Psoas muscle (tissue), 7 donors: ENCODE measurements at regions not wholly inside any gene's neighbourhood (a gene's known extent, or its start where the extent isn't known, plus 50 kb on each side); places are given as distances from the start of the nearest gene placed in this dataset.
A peak's percentile ranks its signal among the peaks of the same experiment; 100 is the strongest.

Experiments
- ATAC-seq, 4 donors: fragments of 200-7000 bp; cut with Tn5 transposase; one replicate each; pipeline ENCODE4 v1.9.1; 2020; ENCODE audit warnings: moderate library complexity in 3 of 4, mild to moderate bottlenecking in 2 of 4
- DNase-seq, 2 donors: peaks; one replicate each; pipeline ENCODE4 v3.0.0-alpha.2; 2020
- H3K27ac ChIP-seq: fragments of 200-600 bp; one replicate; pipeline ENCODE4 v1.8.0; 2022
- H3K27me3 ChIP-seq, 3 donors: fragments of 200-600 bp in 1 of 3; one replicate each; pipeline versions ENCODE4 v1.6.1 to v1.8.0; 2013 to 2022; ENCODE audit warnings: low read length in 2 of 3, mild to moderate bottlenecking in 2 of 3, moderate library complexity in 1 of 3; ENCODE audit not compliant: insufficient read depth in 3 of 3
- H3K36me3 ChIP-seq, 2 donors: fragments of 200-600 bp in 1 of 2; one replicate each; pipeline versions ENCODE4 v1.6.1 to v1.8.0; 2013 to 2022; ENCODE audit warnings: low read depth in 1 of 2, mild to moderate bottlenecking in 1 of 2, moderate library complexity in 1 of 2; ENCODE audit not compliant: insufficient read depth in 1 of 2
- H3K4me1 ChIP-seq: fragments of 200-600 bp; one replicate; pipeline ENCODE4 v1.8.0; 2022
- H3K4me3 ChIP-seq: fragments of 200-600 bp; one replicate; pipeline ENCODE4 v1.8.0; 2022; ENCODE audit warnings: mild to moderate bottlenecking
- H3K9me3 ChIP-seq: fragments of 200-600 bp; one replicate; pipeline ENCODE4 v1.8.0; 2022
- WGBS, 3 donors: extraction: QIAGEN DNeasy Blood & Tissue Kit; methylation state at CpG; one replicate each; pipeline versions ENCODE4 v1.1.6 to v1.1.7; 2013; 5-methylcytosine and 5-hydroxymethylcytosine counted together
- intact Hi-C, 2 donors: fragments of 100-400 bp; cut with DNase I; formaldehyde crosslinking; loops; one replicate each; pipeline versions ENCODE4 v1.11.0 to v1.14.2; 2022
- TF ChIP-seq, protein P1 (sequence below): fragments of 200-600 bp; IDR thresholded peaks from one replicate; pipeline ENCODE4 v1.8.0; 2022; ENCODE audit warnings: antibody characterized with exemption
- donor health status: healthy with polysubstance abuse.
- donor health status: DM: no; HTN: no; CAD: no; lungs with moderate emphysema.
- donor health status: Bipolar disorder and iron deficiency.
- donor health status: healthy.
- donor health status: DM: yes; HTN: yes; CAD: no.
- donor health status: DM: no; HTN: no; CAD: no.
- donor health status: DM: yes; HTN: yes; CAD: no.

DNA sequence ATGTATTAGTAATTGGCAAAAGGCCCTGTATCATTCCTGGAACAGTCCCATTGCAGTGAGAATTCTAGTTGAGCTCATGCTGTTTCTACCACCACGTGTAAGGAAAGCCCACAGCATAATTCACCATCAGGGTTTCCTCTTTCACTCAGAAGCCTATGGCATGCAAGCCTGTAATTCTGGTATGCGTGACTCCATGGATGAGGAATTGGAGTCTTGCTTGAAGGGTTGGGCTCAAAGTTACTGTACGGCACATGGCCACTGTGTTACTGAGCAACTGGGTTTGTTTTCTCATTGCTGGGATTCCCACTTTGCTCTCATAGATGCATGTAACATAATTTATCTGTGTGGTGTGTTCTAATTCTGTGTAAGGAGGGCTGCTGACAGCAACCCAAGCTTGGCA is 132.3 kb upstream of the NR3C2 start:
- intact Hi-C loops = loop anchor here in 1 of 2 donors (5.0 kb wide), 1 partner anchor 132 kb away; the partner anchor contains the start of gene NR3C2
- Histone ChIP-seq H3K36me3 (no peaks in the 10 kb centered on the region), H3K4me3 (peak overlapping the region; percentile 40), H3K9me3 (peaks cover 10% of the 10 kb centered on the region), H3K4me1 (peaks cover 8% of the 10 kb centered on the region), H3K27ac (peak overlapping the region; percentile 73), H3K27me3 (no peaks in the 10 kb centered on the region)
- TF ChIP-seq, protein P1, sequence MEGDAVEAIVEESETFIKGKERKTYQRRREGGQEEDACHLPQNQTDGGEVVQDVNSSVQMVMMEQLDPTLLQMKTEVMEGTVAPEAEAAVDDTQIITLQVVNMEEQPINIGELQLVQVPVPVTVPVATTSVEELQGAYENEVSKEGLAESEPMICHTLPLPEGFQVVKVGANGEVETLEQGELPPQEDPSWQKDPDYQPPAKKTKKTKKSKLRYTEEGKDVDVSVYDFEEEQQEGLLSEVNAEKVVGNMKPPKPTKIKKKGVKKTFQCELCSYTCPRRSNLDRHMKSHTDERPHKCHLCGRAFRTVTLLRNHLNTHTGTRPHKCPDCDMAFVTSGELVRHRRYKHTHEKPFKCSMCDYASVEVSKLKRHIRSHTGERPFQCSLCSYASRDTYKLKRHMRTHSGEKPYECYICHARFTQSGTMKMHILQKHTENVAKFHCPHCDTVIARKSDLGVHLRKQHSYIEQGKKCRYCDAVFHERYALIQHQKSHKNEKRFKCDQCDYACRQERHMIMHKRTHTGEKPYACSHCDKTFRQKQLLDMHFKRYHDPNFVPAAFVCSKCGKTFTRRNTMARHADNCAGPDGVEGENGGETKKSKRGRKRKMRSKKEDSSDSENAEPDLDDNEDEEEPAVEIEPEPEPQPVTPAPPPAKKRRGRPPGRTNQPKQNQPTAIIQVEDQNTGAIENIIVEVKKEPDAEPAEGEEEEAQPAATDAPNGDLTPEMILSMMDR = no peak
- ATAC-seq = peak; percentile 96 to 98 (median 96)
- 20 to 23% (median 21%) methylated on average over 3 of the region's 3 CpGs for WGBS, 3 donors
- DNase-seq = no peak

DNA sequence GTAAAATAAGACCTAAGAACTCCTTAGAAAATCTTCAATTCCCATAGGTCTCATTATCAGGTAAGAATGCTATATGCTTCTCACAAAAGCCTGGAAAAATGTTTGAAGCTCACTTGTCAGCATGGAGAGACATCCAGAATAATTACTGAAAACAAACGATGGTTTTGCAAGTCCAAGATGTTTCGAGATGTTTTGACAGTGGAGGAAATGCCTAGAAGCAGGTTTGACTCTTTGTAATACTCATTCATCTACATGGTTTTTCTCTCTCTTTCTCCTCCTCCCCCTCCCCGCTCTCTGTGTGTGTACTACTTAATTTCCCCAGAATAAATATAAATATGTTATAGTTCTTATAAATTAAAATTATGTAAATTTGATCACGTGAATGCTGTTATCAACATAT is 131.9 kb upstream of the NR3C2 start:
- Histone ChIP-seq H3K4me3 (peak overlapping the region; percentile 40), H3K4me1 (peaks cover 8% of the 10 kb centered on the region), H3K36me3 (no peaks in the 10 kb centered on the region), H3K27ac (peak overlapping the region; percentile 67), H3K9me3 (peaks cover 10% of the 10 kb centered on the region), H3K27me3 (no peaks in the 10 kb centered on the region)
- 28 to 35% (median 29%) methylated on average over 4 of the region's 4 CpGs for WGBS, 3 donors
- intact Hi-C loops = loop anchor here in 1 of 2 donors (5.0 kb wide), 1 partner anchor 132 kb away; the partner anchor contains the start of gene NR3C2
- TF ChIP-seq, protein P1 = no peak
- peak in 1 of 4 donors; percentile 36 for ATAC-seq
- DNase-seq = no peak

DNA sequence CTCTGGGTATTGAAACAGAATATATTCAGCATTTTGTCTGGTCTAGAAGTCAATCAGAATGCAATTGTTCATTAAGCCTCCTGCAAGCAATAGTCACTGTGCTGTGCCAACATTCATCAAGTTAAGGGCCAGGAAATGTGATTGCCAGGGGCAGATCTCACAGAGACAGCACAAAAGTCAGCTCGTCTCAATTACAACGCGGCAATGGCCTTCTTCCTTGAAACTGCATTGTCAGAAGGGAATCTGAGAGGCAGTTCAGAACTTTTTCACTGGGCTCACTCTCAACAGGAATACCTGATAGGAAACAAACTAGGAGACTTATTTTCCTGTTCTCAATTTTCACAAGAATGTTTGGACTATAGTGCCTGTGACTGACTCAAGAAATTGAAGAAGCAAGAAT is 131.1 kb upstream of the NR3C2 start:
- intact Hi-C loops = loop anchor here in 1 of 2 donors (5.0 kb wide), 1 partner anchor 131 kb away; the partner anchor contains the start of gene NR3C2
- Histone ChIP-seq H3K9me3 (peaks cover 10% of the 10 kb centered on the region), H3K36me3 (no peaks in the 10 kb centered on the region), H3K27ac (peak overlapping the region; percentile 67), H3K4me3 (no peak overlapping the region), H3K27me3 (no peaks in the 10 kb centered on the region), H3K4me1 (peaks cover 8% of the 10 kb centered on the region)
- TF ChIP-seq, protein P1 = no peak
- DNase-seq = no peak
- WGBS, 3 donors = 3 to 20% (median 20%) methylated on average over 3 of the region's 3 CpGs
- ATAC-seq = peak in 3 of 4 donors; percentile 41 to 70 (median 49)

DNA sequence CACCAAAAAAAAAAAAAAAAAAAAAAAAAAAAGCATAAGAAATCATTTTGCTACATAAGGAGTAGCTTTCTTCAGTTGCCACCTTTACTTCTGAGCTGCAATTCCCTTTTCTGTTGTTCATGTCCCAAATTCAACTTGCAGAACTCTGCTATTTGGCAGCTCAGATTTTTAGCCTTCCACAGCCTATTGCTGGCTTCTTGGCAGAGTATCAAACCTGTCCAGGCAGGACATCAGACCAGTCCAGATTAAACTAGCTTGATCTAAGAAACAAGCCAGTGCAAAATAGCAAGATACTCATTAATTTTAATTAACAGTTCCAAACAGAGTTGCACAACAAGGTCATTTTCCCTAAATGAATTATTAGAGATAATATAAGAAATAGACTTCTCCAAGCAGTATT is 123.6 kb upstream of the NR3C2 start:
- Histone ChIP-seq H3K36me3 (no peaks in the 10 kb centered on the region), H3K27ac (no peak overlapping the region), H3K9me3 (peaks cover 10% of the 10 kb centered on the region), H3K27me3 (no peaks in the 10 kb centered on the region), H3K4me1 (no peaks in the 10 kb centered on the region), H3K4me3 (no peak overlapping the region)
- TF ChIP-seq, protein P1 = no peak
- ATAC-seq = no peak
- no peak for DNase-seq
- intact Hi-C loops = no loop called here

DNA sequence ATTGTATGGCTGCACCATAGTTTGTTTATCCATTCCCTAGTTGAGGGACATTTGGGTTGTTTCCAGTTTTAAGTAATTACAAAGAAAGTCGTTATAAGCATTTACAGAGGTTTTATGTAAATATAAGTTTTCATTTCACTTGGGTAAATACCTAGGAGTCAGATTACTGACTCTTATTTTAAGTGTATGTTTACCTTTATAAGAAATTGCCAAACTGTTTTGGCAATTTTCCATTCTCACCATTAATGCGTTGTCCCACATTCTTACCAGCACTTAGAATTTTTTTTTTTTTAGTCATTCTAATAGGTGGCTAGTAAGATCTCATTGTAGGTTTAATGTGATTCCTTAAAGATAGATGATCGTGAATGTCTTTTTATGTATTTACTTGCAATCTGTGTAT is 121.5 kb upstream of the NR3C2 start:
- no peak overlapping the region for H3K4me3 ChIP-seq
- intact Hi-C loops = no loop called here
- no peaks in the 10 kb centered on the region for H3K9me3 ChIP-seq
- ATAC-seq = no peak
- DNase-seq = no peak
- WGBS, 3 donors = 81 to 88% (median 86%) methylated on average over 3 of the region's 3 CpGs
- no peak overlapping the region for H3K27ac ChIP-seq
- no peaks in the 10 kb centered on the region for H3K36me3 ChIP-seq
- H3K4me1 ChIP-seq = no peaks in the 10 kb centered on the region
- TF ChIP-seq, protein P1 = no peak
- H3K27me3 ChIP-seq = no peaks in the 10 kb centered on the region
